Natural killer cell (primary cell): ENCODE measurements at regions not wholly inside any gene's neighbourhood (a gene's known extent, or its start where the extent isn't known, plus 50 kb on each side); places are given as distances from the start of the nearest gene placed in this dataset.

Experiments
- ATAC-seq, 3 donors: fragments of 150-1000 bp in 2 of 3; fragments of 200-7000 bp in 1 of 3; cut with Tn5 transposase; 1 replicate in 1 of 3; 2 replicates in 2 of 3; pipeline ENCODE4 v1.10.0; 2021; ENCODE audit warnings: mild to moderate bottlenecking in 2 of 3, moderate library complexity in 2 of 3
- DNase-seq, 2 donors: peaks; one replicate each; pipeline versions ENCODE4 v3.0.0 to v3.0.0-alpha.2; 2013 to 2021; ENCODE audit warnings: mixed read lengths in 1 of 2
- H3K27ac ChIP-seq: one replicate; pipeline ENCODE4 v1.5.1; 2013; ENCODE audit warnings: mild to moderate bottlenecking, low read length
- H3K27me3 ChIP-seq: one replicate; pipeline ENCODE4 v1.6.1; 2013; ENCODE audit warnings: low read length; ENCODE audit not compliant: control insufficient read depth, insufficient read depth
- H3K36me3 ChIP-seq: one replicate; pipeline ENCODE4 v1.6.1; 2013; ENCODE audit warnings: low read length; ENCODE audit not compliant: control insufficient read depth, insufficient read depth
- H3K4me1 ChIP-seq: one replicate; pipeline ENCODE4 v1.6.1; 2013; ENCODE audit warnings: low read length; ENCODE audit not compliant: control insufficient read depth, insufficient read depth
- H3K4me3 ChIP-seq: one replicate; pipeline ENCODE4 v1.5.1; 2013; ENCODE audit warnings: low read length
- H3K9me3 ChIP-seq: one replicate; pipeline ENCODE4 v1.6.1; 2013; ENCODE audit warnings: low read length; ENCODE audit not compliant: control insufficient read depth, insufficient read depth
- H3K27ac Mint-ChIP-seq, 2 donors: one replicate each; pipeline ENCODE4 v1.8.0; 2022; ENCODE audit warnings: mild to moderate bottlenecking in 2 of 2, mixed read lengths in 2 of 2, moderate library complexity in 1 of 2
- H3K27me3 Mint-ChIP-seq, 2 donors: one replicate each; pipeline ENCODE4 v1.8.0; 2022; ENCODE audit warnings: low read depth in 2 of 2, mixed read lengths in 2 of 2
- H3K36me3 Mint-ChIP-seq: one replicate; pipeline ENCODE4 v1.8.0; 2022; ENCODE audit warnings: mixed read lengths
- H3K4me1 Mint-ChIP-seq, 2 donors: one replicate each; pipeline ENCODE4 v1.8.0; 2022; ENCODE audit warnings: mixed read lengths in 2 of 2
- H3K4me3 Mint-ChIP-seq: one replicate; pipeline ENCODE4 v1.8.0; 2022; ENCODE audit warnings: mild to moderate bottlenecking, moderate library complexity, mixed read lengths
- H3K9me3 Mint-ChIP-seq, 2 donors: one replicate each; pipeline ENCODE4 v1.8.0; 2022; ENCODE audit warnings: mixed read lengths in 2 of 2
- CTCF ChIP-seq: fragments of 200-600 bp; IDR thresholded peaks from one replicate; pipeline ENCODE4 v1.8.0; 2022; ENCODE audit warnings: antibody characterized with exemption
- WGBS: methylation state at CpG from one replicate; pipeline ENCODE4 v1.1.7; 2013; ENCODE audit warnings: missing lambda C conversion rate; ENCODE audit not compliant: insufficient coverage; 5-methylcytosine and 5-hydroxymethylcytosine counted together
- intact Hi-C: fragments of 100-400 bp; cut with micrococcal nuclease; formaldehyde crosslinking; loops from one replicate; pipeline ENCODE4 v1.14.2; 2022

- Mint-ChIP-seq H3K27me3 (peaks cover 25 to 39% of the 10 kb centered on the region in 2 donors), H3K27ac (no peak overlapping the region), H3K4me1 (no peaks in the 10 kb centered on the region), H3K9me3 (no peaks in the 10 kb centered on the region), H3K36me3 (no peaks in the 10 kb centered on the region), H3K4me3 (no peak overlapping the region)
- intact Hi-C loops: no loop called here
- WGBS: 91% methylated on average over 1 of the region's 1 CpG
- Histone ChIP-seq H3K36me3 (no peaks in the 10 kb centered on the region), H3K4me1 (no peaks in the 10 kb centered on the region), H3K27me3 (no peaks in the 10 kb centered on the region), H3K27ac (no peak overlapping the region), H3K4me3 (no peak overlapping the region), H3K9me3 (no peaks in the 10 kb centered on the region)
- DNase-seq: no peak
- no peak for TF ChIP-seq CTCF
- no peak for ATAC-seq
Observed at GRCh38 chr15:93217343-93217742, 128.3 kb upstream of the RGMA start.

GRCh38 chr15:93214106-93214505 lies 125.1 kb upstream of the RGMA start:
- no peak for ATAC-seq
- WGBS: 93% methylated on average over 3 of the region's 3 CpGs
- H3K27ac Mint-ChIP-seq: no peak overlapping the region
- DNase-seq: no peak
- H3K9me3 Mint-ChIP-seq: no peaks in the 10 kb centered on the region
- no peaks in the 10 kb centered on the region for H3K9me3 ChIP-seq
- no peak overlapping the region for H3K27ac ChIP-seq
- H3K4me3 Mint-ChIP-seq: no peak overlapping the region
- no peaks in the 10 kb centered on the region for H3K4me1 Mint-ChIP-seq
- H3K4me3 ChIP-seq: no peak overlapping the region
- intact Hi-C loops: no loop called here
- H3K27me3 Mint-ChIP-seq: peaks cover 26 to 37% of the 10 kb centered on the region in 2 donors
- H3K36me3 Mint-ChIP-seq: no peaks in the 10 kb centered on the region
- H3K36me3 ChIP-seq: no peaks in the 10 kb centered on the region
- no peak for TF ChIP-seq CTCF
- no peaks in the 10 kb centered on the region for H3K27me3 ChIP-seq
- no peaks in the 10 kb centered on the region for H3K4me1 ChIP-seq

- H3K4me3 ChIP-seq: no peak overlapping the region
- no peak overlapping the region for H3K27ac ChIP-seq
- Mint-ChIP-seq H3K4me3 (no peak overlapping the region), H3K4me1 (no peaks in the 10 kb centered on the region), H3K9me3 (no peaks in the 10 kb centered on the region), H3K27ac (no peak overlapping the region), H3K27me3 (peaks cover 23 to 37% of the 10 kb centered on the region in 2 donors), H3K36me3 (no peaks in the 10 kb centered on the region)
- no peak for TF ChIP-seq CTCF
- H3K9me3 ChIP-seq: no peaks in the 10 kb centered on the region
- no peaks in the 10 kb centered on the region for H3K4me1 ChIP-seq
- DNase-seq (no peak), ATAC-seq (no peak)
- WGBS: 92% methylated on average over 5 of the region's 5 CpGs
- H3K36me3 ChIP-seq: no peaks in the 10 kb centered on the region
- intact Hi-C loops: no loop called here
- H3K27me3 ChIP-seq: no peaks in the 10 kb centered on the region
Observed at GRCh38 chr15:93213281-93213680, 124.3 kb upstream of the RGMA start.

- peaks cover 23 to 37% of the 10 kb centered on the region in 2 donors for H3K27me3 Mint-ChIP-seq
- no peaks in the 10 kb centered on the region for H3K9me3 ChIP-seq
- H3K36me3 ChIP-seq: no peaks in the 10 kb centered on the region
- H3K4me3 ChIP-seq: no peak overlapping the region
- H3K27ac Mint-ChIP-seq: no peak overlapping the region
- no peaks in the 10 kb centered on the region for H3K36me3 Mint-ChIP-seq
- H3K4me1 ChIP-seq: no peaks in the 10 kb centered on the region
- H3K9me3 Mint-ChIP-seq: no peaks in the 10 kb centered on the region
- WGBS: 86% methylated on average over 5 of the region's 5 CpGs
- no peaks in the 10 kb centered on the region for H3K4me1 Mint-ChIP-seq
- H3K27ac ChIP-seq: no peak overlapping the region
- TF ChIP-seq CTCF: no peak
- no peak for DNase-seq
- ATAC-seq: no peak
- no peaks in the 10 kb centered on the region for H3K27me3 ChIP-seq
- H3K4me3 Mint-ChIP-seq: no peak overlapping the region
- intact Hi-C loops: no loop called here
Observed at GRCh38 chr15:93212578-93212977, 123.6 kb upstream of the RGMA start.
